ENCODE measurements at regions not wholly inside any gene's neighbourhood (a gene's known extent, or its start where the extent isn't known, plus 50 kb on each side); places are given as distances from the start of the nearest gene placed in this dataset.

- no peak overlapping the region for H3K4me3 Mint-ChIP-seq (ENCODE audit: low read depth)
- H3K4me1 Mint-ChIP-seq (ENCODE audit: low read depth), result peaks cover 1% of the 10 kb centered on the region
- H3K27me3 Mint-ChIP-seq (ENCODE audit: low read depth), result no peaks in the 10 kb centered on the region
- no peak overlapping the region for H3K27ac Mint-ChIP-seq
- no peak for DNase-seq (ENCODE audit: low spot score)
- peaks cover 14% of the 10 kb centered on the region for H3K9me3 Mint-ChIP-seq
- H3K36me3 Mint-ChIP-seq (ENCODE audit: low read depth), result no peaks in the 10 kb centered on the region
- intact Hi-C loops (cut with micrococcal nuclease), result no loop called here
Measured at GRCh38 chr17:13306310-13306962, 288.6 kb upstream of the ELAC2 start.

GRCh38 chr17:13302983-13303382, 285.2 kb upstream of the ELAC2 start:
- DNase-seq (ENCODE audit: low spot score), result no peak
- no peaks in the 10 kb centered on the region for H3K27me3 Mint-ChIP-seq (ENCODE audit: low read depth)
- H3K36me3 Mint-ChIP-seq (ENCODE audit: low read depth), result no peaks in the 10 kb centered on the region
- peaks cover 1% of the 10 kb centered on the region for H3K4me1 Mint-ChIP-seq (ENCODE audit: low read depth)
- intact Hi-C loops (cut with micrococcal nuclease), result no loop called here
- H3K9me3 Mint-ChIP-seq, result peaks cover 4% of the 10 kb centered on the region
- H3K4me3 Mint-ChIP-seq (ENCODE audit: low read depth), result no peak overlapping the region
- H3K27ac Mint-ChIP-seq, result no peak overlapping the region

GRCh38 chr17:13302419-13302818, 284.6 kb upstream of the ELAC2 start:
- Mint-ChIP-seq H3K4me3 (ENCODE audit: low read depth) (no peak overlapping the region), H3K9me3 (peaks cover 4% of the 10 kb centered on the region), H3K27ac (no peak overlapping the region), H3K4me1 (ENCODE audit: low read depth) (peaks cover 1% of the 10 kb centered on the region), H3K36me3 (ENCODE audit: low read depth) (no peaks in the 10 kb centered on the region), H3K27me3 (ENCODE audit: low read depth) (no peaks in the 10 kb centered on the region)
- intact Hi-C loops (cut with micrococcal nuclease), result no loop called here
- DNase-seq (ENCODE audit: low spot score), result no peak

- DNase-seq (ENCODE audit: low spot score), result no peak
- Mint-ChIP-seq H3K4me1 (ENCODE audit: low read depth) (no peaks in the 10 kb centered on the region), H3K9me3 (no peaks in the 10 kb centered on the region), H3K36me3 (ENCODE audit: low read depth) (no peaks in the 10 kb centered on the region), H3K27ac (no peak overlapping the region), H3K4me3 (ENCODE audit: low read depth) (no peak overlapping the region), H3K27me3 (ENCODE audit: low read depth) (no peaks in the 10 kb centered on the region)
- intact Hi-C loops (cut with micrococcal nuclease), result no loop called here
Measured at GRCh38 chr17:13297183-13297582, 279.4 kb upstream of the ELAC2 start.

- DNase-seq (ENCODE audit: low spot score), result no peak
- Mint-ChIP-seq H3K4me1 (ENCODE audit: low read depth) (no peaks in the 10 kb centered on the region), H3K27ac (no peak overlapping the region)
Measured at GRCh38 chr17:13293421-13293820, 275.6 kb upstream of the ELAC2 start.

GRCh38 chr17:13292291-13292690, 274.5 kb upstream of the ELAC2 start:
- intact Hi-C loops (cut with micrococcal nuclease), result no loop called here
- Mint-ChIP-seq H3K9me3 (no peaks in the 10 kb centered on the region), H3K27me3 (ENCODE audit: low read depth) (no peaks in the 10 kb centered on the region), H3K4me3 (ENCODE audit: low read depth) (no peak overlapping the region), H3K4me1 (ENCODE audit: low read depth) (no peaks in the 10 kb centered on the region), H3K27ac (no peak overlapping the region), H3K36me3 (ENCODE audit: low read depth) (no peaks in the 10 kb centered on the region)
- no peak for DNase-seq (ENCODE audit: low spot score)

More at GRCh38 chr17:13293421-13293820, 275.6 kb upstream of the ELAC2 start:
- Mint-ChIP-seq H3K9me3 (no peaks in the 10 kb centered on the region), H3K4me3 (ENCODE audit: low read depth) (no peak overlapping the region), H3K36me3 (ENCODE audit: low read depth) (no peaks in the 10 kb centered on the region), H3K27me3 (ENCODE audit: low read depth) (no peaks in the 10 kb centered on the region)
- intact Hi-C loops (cut with micrococcal nuclease), result no loop called here

GRCh38 chr17:13288248-13288647, 270.4 kb upstream of the ELAC2 start:
- no peaks in the 10 kb centered on the region for H3K36me3 Mint-ChIP-seq (ENCODE audit: low read depth)
- no peaks in the 10 kb centered on the region for H3K27me3 Mint-ChIP-seq (ENCODE audit: low read depth)
- H3K27ac Mint-ChIP-seq, result no peak overlapping the region
- no peaks in the 10 kb centered on the region for H3K9me3 Mint-ChIP-seq
- no peaks in the 10 kb centered on the region for H3K4me1 Mint-ChIP-seq (ENCODE audit: low read depth)
- no peak overlapping the region for H3K4me3 Mint-ChIP-seq (ENCODE audit: low read depth)
- DNase-seq (ENCODE audit: low spot score), result no peak
- intact Hi-C loops (cut with micrococcal nuclease), result no loop called here

GRCh38 chr17:13287226-13287625, 269.4 kb upstream of the ELAC2 start:
- Mint-ChIP-seq H3K4me3 (ENCODE audit: low read depth) (no peak overlapping the region), H3K36me3 (ENCODE audit: low read depth) (no peaks in the 10 kb centered on the region), H3K27me3 (ENCODE audit: low read depth) (no peaks in the 10 kb centered on the region), H3K9me3 (no peaks in the 10 kb centered on the region), H3K27ac (no peak overlapping the region), H3K4me1 (ENCODE audit: low read depth) (no peaks in the 10 kb centered on the region)
- intact Hi-C loops (cut with micrococcal nuclease), result no loop called here
- no peak for DNase-seq (ENCODE audit: low spot score)

GRCh38 chr17:13283606-13284005, 265.8 kb upstream of the ELAC2 start:
- no peaks in the 10 kb centered on the region for H3K4me1 Mint-ChIP-seq (ENCODE audit: low read depth)
- H3K27me3 Mint-ChIP-seq (ENCODE audit: low read depth), result no peaks in the 10 kb centered on the region
- H3K36me3 Mint-ChIP-seq (ENCODE audit: low read depth), result no peaks in the 10 kb centered on the region
- intact Hi-C loops (cut with micrococcal nuclease), result no loop called here
- no peak for DNase-seq (ENCODE audit: low spot score)
- no peak overlapping the region for H3K27ac Mint-ChIP-seq
- no peaks in the 10 kb centered on the region for H3K9me3 Mint-ChIP-seq
- no peak overlapping the region for H3K4me3 Mint-ChIP-seq (ENCODE audit: low read depth)

- intact Hi-C loops (cut with micrococcal nuclease), result no loop called here
- H3K36me3 Mint-ChIP-seq (ENCODE audit: low read depth), result no peaks in the 10 kb centered on the region
- no peaks in the 10 kb centered on the region for H3K9me3 Mint-ChIP-seq
- H3K27me3 Mint-ChIP-seq (ENCODE audit: low read depth), result no peaks in the 10 kb centered on the region
- no peak overlapping the region for H3K4me3 Mint-ChIP-seq (ENCODE audit: low read depth)
- no peak for DNase-seq (ENCODE audit: low spot score)
- H3K27ac Mint-ChIP-seq, result no peak overlapping the region
- H3K4me1 Mint-ChIP-seq (ENCODE audit: low read depth), result no peaks in the 10 kb centered on the region
Measured at GRCh38 chr17:13281626-13282025, 263.8 kb upstream of the ELAC2 start.

- no peaks in the 10 kb centered on the region for H3K4me1 Mint-ChIP-seq (ENCODE audit: low read depth)
- no peaks in the 10 kb centered on the region for H3K27me3 Mint-ChIP-seq (ENCODE audit: low read depth)
- DNase-seq (ENCODE audit: low spot score), result no peak
- intact Hi-C loops (cut with micrococcal nuclease), result no loop called here
- H3K27ac Mint-ChIP-seq, result no peak overlapping the region
- H3K4me3 Mint-ChIP-seq (ENCODE audit: low read depth), result no peak overlapping the region
- no peaks in the 10 kb centered on the region for H3K36me3 Mint-ChIP-seq (ENCODE audit: low read depth)
- no peaks in the 10 kb centered on the region for H3K9me3 Mint-ChIP-seq
Measured at GRCh38 chr17:13273806-13274205, 256.0 kb upstream of the ELAC2 start.

- H3K27ac Mint-ChIP-seq, result no peak overlapping the region
- H3K36me3 Mint-ChIP-seq (ENCODE audit: low read depth), result no peaks in the 10 kb centered on the region
Measured at GRCh38 chr17:13272296-13272695, 254.5 kb upstream of the ELAC2 start.

GRCh38 chr17:13268791-13269595, 251.2 kb upstream of the ELAC2 start:
- intact Hi-C loops (cut with micrococcal nuclease), result no loop called here
- Mint-ChIP-seq H3K27me3 (ENCODE audit: low read depth) (no peaks in the 10 kb centered on the region), H3K9me3 (no peaks in the 10 kb centered on the region), H3K4me1 (ENCODE audit: low read depth) (no peaks in the 10 kb centered on the region), H3K4me3 (ENCODE audit: low read depth) (no peak overlapping the region), H3K36me3 (ENCODE audit: low read depth) (no peaks in the 10 kb centered on the region), H3K27ac (no peak overlapping the region)
- no peak for DNase-seq (ENCODE audit: low spot score)

More at GRCh38 chr17:13272296-13272695, 254.5 kb upstream of the ELAC2 start:
- intact Hi-C loops (cut with micrococcal nuclease), result no loop called here
- no peak overlapping the region for H3K4me3 Mint-ChIP-seq (ENCODE audit: low read depth)
- H3K9me3 Mint-ChIP-seq, result no peaks in the 10 kb centered on the region
- H3K4me1 Mint-ChIP-seq (ENCODE audit: low read depth), result no peaks in the 10 kb centered on the region
- DNase-seq (ENCODE audit: low spot score), result no peak
- H3K27me3 Mint-ChIP-seq (ENCODE audit: low read depth), result no peaks in the 10 kb centered on the region

Measured in activated T-helper 2 cell treated with anti-CD3 and anti-CD28 coated beads, Interferon-gamma antibody, Interleukin-2, Interleukin-4, amounts not matched to agents 10 μg/mL and 5 μg/mL and 100 μg/mL, durations not matched to agents 14 hours and 24 hours and 36 hours (primary cell).